ENCODE measurements at regions not wholly inside any gene's neighbourhood (a gene's known extent, or its start where the extent isn't known, plus 50 kb on each side); places are given as distances from the start of the nearest gene placed in this dataset.
A peak's percentile ranks its signal among the peaks of the same experiment; 100 is the strongest.

- TF ChIP-seq REST (IDR thresholded peaks at IDR 0.05; ENCODE audit: low read depth, low read length) = no peak
- TF ChIP-seq ELF1 (IDR thresholded peaks at IDR 0.05) = no peak
- no peak for TF ChIP-seq YY1 (IDR thresholded peaks at IDR 0.05; ENCODE audit: low read depth)
- TF ChIP-seq USF1 (IDR thresholded peaks at IDR 0.05; ENCODE audit: borderline replicate concordance, low read depth) = no peak
- TF ChIP-seq EZH2phosphoT487 (IDR thresholded peaks at IDR 0.05; ENCODE audit: borderline replicate concordance, low read depth) = no peak
- no peak for TF ChIP-seq RFX5 (IDR thresholded peaks at IDR 0.05; ENCODE audit: low read length)
- peak; percentile 61; the same call in 1 of the 2 replicates for TF ChIP-seq TCF12 (IDR thresholded peaks at IDR 0.05)
- TF ChIP-seq PBX3 (IDR thresholded peaks at IDR 0.05) = no peak
- peak; percentile 97 for TF ChIP-seq GATA2 (CRISPR knock-in tag; IDR thresholded peaks at IDR 0.05)
- no peak for TF ChIP-seq FOSL2 (IDR thresholded peaks at IDR 0.05; ENCODE audit: borderline replicate concordance, low read depth)
- TF ChIP-seq TEAD4 (IDR thresholded peaks at IDR 0.05; ENCODE audit: borderline replicate concordance, insufficient read depth) = no peak
- no peak for TF ChIP-seq JUND (IDR thresholded peaks at IDR 0.05)
- TF ChIP-seq FOXM1 (IDR thresholded peaks at IDR 0.05; ENCODE audit: low read depth) = no peak
- TF ChIP-seq MXI1 (IDR thresholded peaks at IDR 0.05; ENCODE audit: low read depth, low read length) = 0 out of 2 replicates have a peak, but pooled peaks have one; percentile 20
- TF ChIP-seq CHD2 (IDR thresholded peaks at IDR 0.05; ENCODE audit: low read length, partially characterized antibody) = no peak
- peak; percentile 90 for TF ChIP-seq FOXJ3 (CRISPR knock-in tag; IDR thresholded peaks at IDR 0.05)
Measured at GRCh38 chr6:98041921-98042320, 758.9 kb upstream of the MMS22L start (continued).

GRCh38 chr6:98044151-98044561 lies 761.1 kb upstream of the MMS22L start:
- no peak for DNase-seq
- no peak for TF ChIP-seq FOXM1 (IDR thresholded peaks at IDR 0.05; ENCODE audit: low read depth)
- TF ChIP-seq MAX (IDR thresholded peaks at IDR 0.05; ENCODE audit: low read depth) = no peak
- TF ChIP-seq NRF1 (IDR thresholded peaks at IDR 0.05; ENCODE audit: low read depth, low read length) = no peak
- Histone ChIP-seq H3K4me1 (ENCODE audit: control insufficient read depth in 1 of 2, insufficient read depth in 2 of 2, low read depth in 1 of 2, low read length in 1 of 2) (peaks cover 0 to 26% of the 10 kb centered on the region in 2 experiments; a peak in 2 of 4 replicates), H3K4me3 (ENCODE audit: low read depth in 2 of 2, low read length in 1 of 2) (no peak overlapping the region), H2AFZ (ENCODE audit: low read depth) (no peak overlapping the region), H3K4me2 (no peak overlapping the region), H3K36me3 (replicated peaks in 1 of 2; ENCODE audit: control insufficient read depth in 1 of 2, insufficient read depth in 2 of 2, low read length in 1 of 2) (no peaks in the 10 kb centered on the region), H4K20me1 (ENCODE audit: insufficient read depth) (no peaks in the 10 kb centered on the region), H3K9me2 (no peaks in the 10 kb centered on the region), H3K27ac (ENCODE audit: low read depth in 2 of 2, low read length in 1 of 2) (no peak overlapping the region), H3K9me3 (no peaks in the 10 kb centered on the region), H3K9ac (no peak overlapping the region), H3K79me2 (ENCODE audit: insufficient read depth) (no peaks in the 10 kb centered on the region), H3K27me3 (ENCODE audit: insufficient read depth) (no peaks in the 10 kb centered on the region), H3F3A (replicated peaks; ENCODE audit: insufficient read depth) (no peaks in the 10 kb centered on the region)
- WGBS (ENCODE audit: low lambda C conversion rate) = 82% methylated on average over 7 of the region's 7 CpGs
- ChIA-PET POLR2A (no interaction called here), CTCF (interaction anchor here (1.4 to 1.7 kb wide), 2 partner anchors 12 to 801 kb away, joined by 5 to 11 read pairs; no protein-coding TSS in a partner anchor)
